Calu3 (cell line): ENCODE measurements at regions not wholly inside any gene's neighbourhood (a gene's known extent, or its start where the extent isn't known, plus 50 kb on each side); places are given as distances from the start of the nearest gene placed in this dataset.

ENCODE experiments used
- BruUV-seq: library from RNA; stranded (reverse); fragments of 400-500 nt; replicated peaks from 2 replicates; lab custom pipeline; 2021; lab: Mats Ljungman, UMichigan
- CTCF ChIA-PET: fragments of 300-600 bp; sonication (Branson Sonifier 250); formaldehyde crosslinking; loops from one replicate; lab custom pipeline; 2022; ENCODE audit warnings: antibody characterized with exemption; lab: Charles Lee
- DNase-seq: peaks from one replicate; pipeline ENCODE4 v3.0.0; 2022
- H3K27ac Mint-ChIP-seq: one replicate; pipeline ENCODE4 v1.8.0; 2022; ENCODE audit warnings: mixed read lengths; ENCODE audit not compliant: unreplicated experiment
- H3K27me3 Mint-ChIP-seq: one replicate; pipeline ENCODE4 v1.8.0; 2022; ENCODE audit warnings: mixed read lengths; ENCODE audit not compliant: unreplicated experiment
- H3K36me3 Mint-ChIP-seq: one replicate; pipeline ENCODE4 v1.8.0; 2022; ENCODE audit warnings: mild to moderate bottlenecking, moderate library complexity, mixed read lengths; ENCODE audit not compliant: insufficient read depth, unreplicated experiment
- H3K4me1 Mint-ChIP-seq: one replicate; pipeline ENCODE4 v1.8.0; 2022; ENCODE audit warnings: mild to moderate bottlenecking, low read depth, mixed read lengths; ENCODE audit not compliant: unreplicated experiment
- H3K4me3 Mint-ChIP-seq: one replicate; pipeline ENCODE4 v1.8.0; 2022; ENCODE audit warnings: mild to moderate bottlenecking, low read depth, moderate library complexity, mixed read lengths; ENCODE audit not compliant: unreplicated experiment
- H3K9me3 Mint-ChIP-seq: one replicate; pipeline ENCODE4 v1.8.0; 2022; ENCODE audit warnings: low read depth, mixed read lengths; ENCODE audit not compliant: unreplicated experiment
- CTCF ChIP-seq: fragments of 200-600 bp; IDR thresholded peaks from one replicate; pipeline ENCODE4 v1.8.0; 2022; ENCODE audit warnings: antibody characterized with exemption; ENCODE audit not compliant: unreplicated experiment
- intact Hi-C: fragments of 100-400 bp; cut with micrococcal nuclease; formaldehyde crosslinking; loops from one replicate; pipeline ENCODE4 v1.10.0; 2022; ENCODE audit not compliant: unreplicated experiment

- peaks cover 14% of the 10 kb centered on the region for H3K27me3 Mint-ChIP-seq
- DNase-seq, result no peak
- no peak for TF ChIP-seq CTCF
- no TSS peak for BruUV-seq
- H3K27ac Mint-ChIP-seq, result no peak overlapping the region
- H3K36me3 Mint-ChIP-seq, result no peaks in the 10 kb centered on the region
- H3K4me1 Mint-ChIP-seq, result peaks cover 7% of the 10 kb centered on the region
- intact Hi-C loops, result no loop called here
- no peak overlapping the region for H3K4me3 Mint-ChIP-seq
- H3K9me3 Mint-ChIP-seq, result no peaks in the 10 kb centered on the region
- CTCF ChIA-PET, result no interaction called here
Measured at GRCh38 chr2:161044095-161044865, 115.9 kb upstream of the TANK start.

- no peak for TF ChIP-seq CTCF
- intact Hi-C loops, result no loop called here
- BruUV-seq, result no TSS peak
- no peak for DNase-seq
- no peaks in the 10 kb centered on the region for H3K36me3 Mint-ChIP-seq
- H3K27me3 Mint-ChIP-seq, result peaks cover 20% of the 10 kb centered on the region
- no peak overlapping the region for H3K27ac Mint-ChIP-seq
- peaks cover 7% of the 10 kb centered on the region for H3K4me1 Mint-ChIP-seq
- H3K4me3 Mint-ChIP-seq, result no peak overlapping the region
- CTCF ChIA-PET, result no interaction called here
- H3K9me3 Mint-ChIP-seq, result no peaks in the 10 kb centered on the region
Measured at GRCh38 chr2:161044921-161045320, 115.3 kb upstream of the TANK start.

GRCh38 chr2:161045726-161046125, 114.5 kb upstream of the TANK start:
- H3K4me3 Mint-ChIP-seq, result no peak overlapping the region
- peaks cover 7% of the 10 kb centered on the region for H3K4me1 Mint-ChIP-seq
- peaks cover 28% of the 10 kb centered on the region for H3K27me3 Mint-ChIP-seq
- no peaks in the 10 kb centered on the region for H3K36me3 Mint-ChIP-seq
- no peak overlapping the region for H3K27ac Mint-ChIP-seq
- intact Hi-C loops, result no loop called here
- no peak for DNase-seq
- no peaks in the 10 kb centered on the region for H3K9me3 Mint-ChIP-seq
- TF ChIP-seq CTCF, result no peak
- BruUV-seq, result no TSS peak
- CTCF ChIA-PET, result no interaction called here

GRCh38 chr2:161046876-161047275, 113.4 kb upstream of the TANK start:
- H3K27me3 Mint-ChIP-seq, result peaks cover 39% of the 10 kb centered on the region
- TF ChIP-seq CTCF, result no peak
- H3K4me3 Mint-ChIP-seq, result no peak overlapping the region
- no peaks in the 10 kb centered on the region for H3K9me3 Mint-ChIP-seq
- peaks cover 7% of the 10 kb centered on the region for H3K4me1 Mint-ChIP-seq
- H3K36me3 Mint-ChIP-seq, result no peaks in the 10 kb centered on the region
- BruUV-seq, result no TSS peak
- DNase-seq, result no peak
- no peak overlapping the region for H3K27ac Mint-ChIP-seq
- intact Hi-C loops, result no loop called here
- CTCF ChIA-PET, result no interaction called here
